Heart right ventricle (tissue), 16 donors: ENCODE measurements at regions not wholly inside any gene's neighbourhood (a gene's known extent, or its start where the extent isn't known, plus 50 kb on each side); places are given as distances from the start of the nearest gene placed in this dataset.

Experiments
- ATAC-seq, 8 donors: fragments of 200-7000 bp; cut with Tn5 transposase; one replicate each; pipeline ENCODE4 v1.9.1; 2020; ENCODE audit warnings: mild to moderate bottlenecking in 8 of 8, moderate library complexity in 8 of 8, moderate number of reproducible peaks in 1 of 8
- DNase-seq, 2 donors: peaks; one replicate each; pipeline ENCODE4 v3.0.0-alpha.2; 2020
- H3K27ac ChIP-seq, 10 donors: fragments of 200-600 bp; sonication (generic) in 2 of 10; one replicate each; pipeline versions ENCODE4 v1.5.0 to v1.8.0; 2020 to 2022; ENCODE audit warnings: mild to moderate bottlenecking in 3 of 10
- H3K27me3 ChIP-seq, 7 donors: fragments of 200-600 bp; one replicate each; pipeline ENCODE4 v1.8.0; 2021 to 2022; ENCODE audit warnings: mild to moderate bottlenecking in 2 of 7
- H3K36me3 ChIP-seq, 9 donors: fragments of 200-600 bp; sonication (generic) in 1 of 9; one replicate each; pipeline versions ENCODE4 v1.5.0 to v1.8.0; 2020 to 2022; ENCODE audit warnings: mild to moderate bottlenecking in 2 of 9
- H3K4me1 ChIP-seq, 9 donors: fragments of 200-600 bp; sonication (generic) in 1 of 9; one replicate each; pipeline versions ENCODE4 v1.5.0 to v1.8.0; 2020 to 2022; ENCODE audit warnings: mild to moderate bottlenecking in 4 of 9
- H3K4me3 ChIP-seq, 10 donors: fragments of 200-600 bp; sonication (generic) in 2 of 10; one replicate each; pipeline versions ENCODE4 v1.5.0 to v1.8.0; 2020 to 2022; ENCODE audit warnings: mild to moderate bottlenecking in 7 of 10, moderate library complexity in 2 of 10
- H3K9me3 ChIP-seq, 11 donors: fragments of 200-600 bp in 10 of 11; sonication (generic) in 2 of 11; one replicate each; pipeline versions ENCODE4 v1.5.0 to v1.8.0; 2013 to 2022; ENCODE audit warnings: mild to moderate bottlenecking in 2 of 11, control low read depth in 1 of 11, moderate library complexity in 1 of 11
- CTCF ChIP-seq, 9 donors: fragments of 200-600 bp; sonication (generic) in 2 of 9; IDR thresholded peaks; one replicate each; pipeline versions ENCODE4 v1.5.0 to v1.8.0; 2021 to 2022; ENCODE audit warnings: antibody characterized with exemption in 9 of 9, mild to moderate bottlenecking in 5 of 9, moderate library complexity in 1 of 9
- WGBS, 2 donors: extraction: QIAGEN DNeasy Blood & Tissue Kit; methylation state at CpG; one replicate each; pipeline ENCODE4 v1.1.7; 2013; ENCODE audit warnings: inconsistent platforms in 1 of 2; 5-methylcytosine and 5-hydroxymethylcytosine counted together
- intact Hi-C, 10 donors: fragments of 100-400 bp; cut with DNase I; formaldehyde crosslinking; loops; one replicate each; pipeline versions ENCODE4 v1.11.1 to v1.14.2; 2022
- donor health status: Arrhythmogenic right ventricular cardiomyopathy.
- donor health status: ischemic (EF 13 %, LVEDD 7.1; RV severe dilation, severe dysfunction).
- donor health status: healthy with polysubstance abuse.
- donor health status: DM: no; HTN: yes; CAD: no.
- donor health status: DM: no; HTN: no; CAD: no.
- donor health status: ischemic (EF 25% LVEDD 6.9; RV normal size, moderate dysfunction).
- donor health status: ischemic (EF 25% LVEDD 5.7; RV mildly dilated, moderate dysfunction).
- donor health status: healthy.
- donor health status: DM: yes; HTN: yes; CAD: no.
- donor health status: Ischemic cardiomyopathy.
- donor health status: ischemic (EF 35%, LVEDD 5.7; RV mildly dilated, moderate dysfunction).
- donor health status: nonischemic (EF 11% LVEDD 7.7; RV severe dilation, severe dysfunction).
- donor health status: DM: yes; HTN: yes; CAD: no.
- donor health status: PGD.
- donor health status: ischemic (EF 29% LVEDD 5.4; RV normal size, mild dysfunction).
- donor health status: nonischemic (EF 23%, LVEDD 6.1; RV moderate dilation, normal function).

GRCh38 chr12:68387338-68387737 lies 55.2 kb upstream of the MDM1 start:
- Histone ChIP-seq H3K27ac (no peak overlapping the region), H3K9me3 (peaks cover 0 to 12% (median 6%) of the 10 kb centered on the region in 11 donors), H3K36me3 (no peaks in the 10 kb centered on the region), H3K4me3 (no peak overlapping the region), H3K4me1 (peaks cover 0 to 4% (median 0%) of the 10 kb centered on the region in 9 donors), H3K27me3 (no peaks in the 10 kb centered on the region)
- intact Hi-C loops = no loop called here
- ATAC-seq (no peak), DNase-seq (no peak)
- WGBS, 2 donors = 88 to 91% methylated on average over 1 of the region's 1 CpG
- TF ChIP-seq CTCF (IDR thresholded peaks at IDR 0.05) = no peak

- DNase-seq = no peak
- intact Hi-C loops = no loop called here
- no peaks in the 10 kb centered on the region for H3K36me3 ChIP-seq
- H3K4me3 ChIP-seq = no peak overlapping the region
- peaks cover 0 to 12% (median 6%) of the 10 kb centered on the region in 11 donors for H3K9me3 ChIP-seq
- no peak for TF ChIP-seq CTCF (IDR thresholded peaks at IDR 0.05)
- no peaks in the 10 kb centered on the region for H3K27me3 ChIP-seq
- no peak overlapping the region for H3K27ac ChIP-seq
- 95 to 97% methylated on average over 1 of the region's 1 CpG for WGBS, 2 donors
- ATAC-seq = no peak
- H3K4me1 ChIP-seq = peaks cover 0 to 4% (median 0%) of the 10 kb centered on the region in 9 donors
Measured at GRCh38 chr12:68389305-68389704, 57.1 kb upstream of the MDM1 start.

GRCh38 chr12:68391937-68392336 lies 59.8 kb upstream of the MDM1 start:
- intact Hi-C loops = no loop called here
- WGBS, 2 donors = 79 to 86% methylated on average over 3 of the region's 3 CpGs
- TF ChIP-seq CTCF (IDR thresholded peaks at IDR 0.05) = no peak
- Histone ChIP-seq H3K4me3 (no peak overlapping the region), H3K27ac (no peak overlapping the region), H3K27me3 (no peaks in the 10 kb centered on the region), H3K36me3 (no peaks in the 10 kb centered on the region), H3K4me1 (no peaks in the 10 kb centered on the region), H3K9me3 (peaks cover 0 to 12% (median 6%) of the 10 kb centered on the region in 11 donors)
- DNase-seq (no peak), ATAC-seq (no peak)

GRCh38 chr12:68392376-68392775 lies 60.2 kb upstream of the MDM1 start:
- no peak for DNase-seq
- Histone ChIP-seq H3K27me3 (no peaks in the 10 kb centered on the region), H3K9me3 (peaks cover 0 to 12% (median 6%) of the 10 kb centered on the region in 11 donors), H3K4me1 (peaks cover 0 to 2% (median 0%) of the 10 kb centered on the region in 9 donors), H3K27ac (no peak overlapping the region), H3K4me3 (no peak overlapping the region), H3K36me3 (no peaks in the 10 kb centered on the region)
- intact Hi-C loops = no loop called here
- ATAC-seq = no peak
- TF ChIP-seq CTCF (IDR thresholded peaks at IDR 0.05) = no peak
